ENCODE measurements at regions not wholly inside any gene's neighbourhood (a gene's known extent, or its start where the extent isn't known, plus 50 kb on each side); places are given as distances from the start of the nearest gene placed in this dataset.

DNA sequence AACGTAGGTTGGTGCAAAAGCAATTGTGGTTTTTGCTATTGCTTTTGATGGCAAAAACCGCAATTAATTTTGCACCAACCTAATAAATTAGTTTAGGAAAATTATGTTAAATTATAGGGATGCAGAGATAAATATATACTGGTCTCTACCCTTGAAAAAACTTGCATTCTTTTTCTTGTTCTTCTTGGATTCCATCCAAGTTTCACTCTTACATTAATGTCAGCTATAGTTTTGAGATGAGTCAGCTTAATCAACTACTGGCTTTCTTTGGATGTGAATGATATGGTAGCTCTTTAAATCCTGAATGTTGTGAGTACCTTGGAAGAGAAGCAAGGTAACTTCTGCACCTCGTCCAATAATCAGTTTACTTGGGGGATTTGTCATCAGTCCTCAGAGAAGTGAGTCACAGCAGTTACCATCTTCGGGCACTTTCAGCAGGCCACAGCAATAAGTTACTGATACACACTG, 549.0 kb upstream of the ZNF608 start:
- TF ChIP-seq CTCF (IDR thresholded peaks at IDR 0.05) (no peak), POLR2A (IDR thresholded peaks at IDR 0.05) (no peak)
